HG03066 (cell line): ENCODE measurements at regions not wholly inside any gene's neighbourhood (a gene's known extent, or its start where the extent isn't known, plus 50 kb on each side); places are given as distances from the start of the nearest gene placed in this dataset.

Experiments used
- ATAC-seq: cut with Tn5 transposase; IDR thresholded peaks from one replicate; pipeline ENCODE4 v1.9.1; 2021; ENCODE audit warnings: low read depth; ENCODE audit not compliant: unreplicated experiment

GRCh38 chr20:60403105-60403741 is 445.0 kb downstream of the CDH26 start:
- ATAC-seq = no peak

- ATAC-seq = no peak
Measured at GRCh38 chr20:60407011-60407771, 449.0 kb downstream of the CDH26 start.

- ATAC-seq = no peak
Measured at GRCh38 chr20:60407938-60408337, 449.7 kb downstream of the CDH26 start.

- ATAC-seq = no peak
Measured at GRCh38 chr20:60408435-60408834, 450.2 kb downstream of the CDH26 start.

GRCh38 chr20:60410618-60411264 is 452.5 kb downstream of the CDH26 start:
- ATAC-seq = no peak

GRCh38 chr20:60411813-60412212 is 453.6 kb downstream of the CDH26 start:
- no peak for ATAC-seq

GRCh38 chr20:60420676-60421229 is 462.5 kb downstream of the CDH26 start:
- no peak for ATAC-seq

- ATAC-seq = no peak
Measured at GRCh38 chr20:60422848-60423247, 464.6 kb downstream of the CDH26 start.

GRCh38 chr20:60424267-60424902 is 466.2 kb downstream of the CDH26 start:
- ATAC-seq = no peak

GRCh38 chr20:60427516-60427915 is 469.3 kb downstream of the CDH26 start:
- no peak for ATAC-seq

GRCh38 chr20:60428651-60429050 is 470.4 kb downstream of the CDH26 start:
- no peak for ATAC-seq

GRCh38 chr20:60430516-60431001 is 472.3 kb downstream of the CDH26 start:
- no peak for ATAC-seq

- no peak for ATAC-seq
Measured at GRCh38 chr20:60431349-60431748, 473.1 kb downstream of the CDH26 start.

GRCh38 chr20:60437418-60437817 is 479.2 kb downstream of the CDH26 start:
- ATAC-seq = no peak

GRCh38 chr20:60446267-60447111 is 488.3 kb downstream of the CDH26 start:
- no peak for ATAC-seq

GRCh38 chr20:60447703-60448102 is 489.5 kb downstream of the CDH26 start:
- no peak for ATAC-seq

- ATAC-seq = no peak
Measured at GRCh38 chr20:60453388-60454246, 495.4 kb downstream of the CDH26 start.

- ATAC-seq = no peak
Measured at GRCh38 chr20:60454491-60454890, 496.3 kb downstream of the CDH26 start.

GRCh38 chr20:60455272-60455671 is 497.0 kb downstream of the CDH26 start:
- ATAC-seq = no peak
